HepG2 (cell line): ENCODE measurements at regions not wholly inside any gene's neighbourhood (a gene's known extent, or its start where the extent isn't known, plus 50 kb on each side); places are given as distances from the start of the nearest gene placed in this dataset.
A peak's percentile ranks its signal among the peaks of the same experiment; 100 is the strongest.

ENCODE experiments used
- ATAC-seq: fragments of 200-7000 bp; cut with Tn5 transposase; 3 replicates; pipeline ENCODE4 v1.9.1; 2020; ENCODE audit warnings: mild to moderate bottlenecking, moderate library complexity
- BruUV-seq: library from RNA; stranded (reverse); fragments of 400-500 nt; replicated peaks from 2 replicates; lab custom pipeline; 2021; lab: Mats Ljungman, UMichigan
- CTCF ChIA-PET: fragments of 300-600 bp; formaldehyde crosslinking; extraction: SDS; loops from one replicate; lab custom pipeline; 2021; ENCODE audit warnings: low total read pairs, inconsistent platforms, low intra/inter-chr PET ratio; lab: Yijun Ruan, JAX
- POLR2A ChIA-PET: fragments of 350-600 bp; sonication (Branson Sonifier 250); formaldehyde crosslinking; loops from one replicate; lab custom pipeline; 2020; ENCODE audit warnings: antibody characterized with exemption, inconsistent platforms; lab: Yijun Ruan, JAX
- DNase-seq: peaks from one replicate; pipeline ENCODE4 v3.0.0-alpha.2; 2015; ENCODE audit warnings: low spot score
- FAIRE-seq: peaks from 3 replicates; lab custom pipeline; 2011; peaks lifted over from hg19 to GRCh38; lab: Jason Lieb, UNC
- H2AFZ ChIP-seq: one replicate; pipeline ENCODE4 v1.6.1; 2011; ENCODE audit warnings: low read length, inconsistent platforms
- H3K27ac ChIP-seq: fragments of 300-600 bp; 3 replicates; pipeline ENCODE4 v1.8.0; 2011; ENCODE audit warnings: mixed run types, mild to moderate bottlenecking, mixed read lengths, low read length, inconsistent platforms; ENCODE audit not compliant: insufficient read depth; ENCODE audit errors: extremely low read length
- H3K27me3 ChIP-seq, 2 experiments: fragments of 200-600 bp in 1 of 2; 2 replicates in 1 of 2; 3 replicates in 1 of 2; pipeline versions ENCODE4 v1.6.0 to v1.8.0; 2011; ENCODE audit warnings: low read length in 2 of 2, mild to moderate bottlenecking in 2 of 2, moderate library complexity in 2 of 2, inconsistent platforms in 1 of 2; ENCODE audit not compliant: insufficient read depth in 2 of 2, control insufficient read depth in 1 of 2
- H3K36me3 ChIP-seq, 2 experiments: fragments of 200-600 bp in 1 of 2; replicated peaks in 1 of 2; 2 replicates in 1 of 2; 3 replicates in 1 of 2; pipeline versions ENCODE4 v1.5.1 to v1.8.0; 2011; ENCODE audit warnings: low read length in 2 of 2, inconsistent platforms in 1 of 2; ENCODE audit not compliant: insufficient read depth in 2 of 2, control insufficient read depth in 1 of 2
- H3K4me1 ChIP-seq: 2 replicates; pipeline ENCODE4 v1.5.1; 2012; ENCODE audit warnings: low read length, inconsistent platforms; ENCODE audit not compliant: insufficient read depth
- H3K4me2 ChIP-seq: 2 replicates; pipeline ENCODE4 v1.6.0; 2011; ENCODE audit warnings: low read depth, low read length, inconsistent platforms
- H3K4me3 ChIP-seq, 3 experiments: fragments of 200-600 bp in 1 of 3; sonication (generic), shearing (Covaris generic) in 1 of 3; replicated peaks in 1 of 3; 2 replicates each; pipeline ENCODE4 v1.5.1; 2011 to 2016; ENCODE audit warnings: low read length in 3 of 3, inconsistent platforms in 2 of 3, low read depth in 2 of 3, mild to moderate bottlenecking in 2 of 3, control low read depth in 1 of 3, mixed read lengths in 1 of 3; ENCODE audit not compliant: insufficient read depth in 1 of 3
- H3K79me2 ChIP-seq: one replicate; pipeline ENCODE4 v1.6.1; 2011; ENCODE audit warnings: low read length, inconsistent platforms; ENCODE audit not compliant: insufficient read depth
- H3K9ac ChIP-seq: 2 replicates; pipeline ENCODE4 v1.6.0; 2011; ENCODE audit warnings: mild to moderate bottlenecking, low read depth, low read length, inconsistent platforms; ENCODE audit not compliant: insufficient read depth
- H3K9me3 ChIP-seq: 2 replicates; pipeline ENCODE4 v1.5.1; 2012; ENCODE audit warnings: mild to moderate bottlenecking, low read length
- H4K20me1 ChIP-seq: 2 replicates; pipeline ENCODE4 v1.6.0; 2011; ENCODE audit warnings: inconsistent platforms, mild to moderate bottlenecking, low read length, moderate library complexity; ENCODE audit not compliant: insufficient read depth
- ARNT2 ChIP-seq: sonication (generic); formaldehyde crosslinking; IDR thresholded peaks from 2 replicates; pipeline ENCODE4 v1.8.0; 2022; ENCODE audit warnings: mild to moderate bottlenecking, low read depth, missing genetic modification reagents, moderate library complexity
- FOXJ3 ChIP-seq: sonication (generic); formaldehyde crosslinking; IDR thresholded peaks from 2 replicates; pipeline ENCODE4 v1.4.0; 2020; ENCODE audit warnings: missing genetic modification reagents, mild to moderate bottlenecking, borderline replicate concordance
- WGBS: methylation state at CpG from one replicate; pipeline ENCODE4 v1.1.6; 2017; ENCODE audit warnings: low lambda C conversion rate; 5-methylcytosine and 5-hydroxymethylcytosine counted together
- in situ Hi-C: cut with HindIII; loops from 2 replicates; pipeline ENCODE4 v1.10.0; 2017; ENCODE audit warnings: low pct_unique_long_range_greater_than_20kb; ENCODE audit not compliant: extremely low pct_ligation_motif_present
- intact Hi-C: fragments of 100-400 bp; cut with micrococcal nuclease; formaldehyde crosslinking; loops from one replicate; pipeline ENCODE4 v1.10.0; 2022; ENCODE audit not compliant: unreplicated experiment
- TF ChIP-seq, protein P1 (sequence below): sonication (generic); formaldehyde crosslinking; IDR thresholded peaks from 2 replicates; pipeline ENCODE4 v1.9.0; 2021; ENCODE audit warnings: mild to moderate bottlenecking, missing genetic modification reagents
- TF ChIP-seq, protein P2 (sequence below): fragments of 450-650 bp; IDR thresholded peaks from 2 replicates; pipeline ENCODE4 v1.6.1; 2016

DNA sequence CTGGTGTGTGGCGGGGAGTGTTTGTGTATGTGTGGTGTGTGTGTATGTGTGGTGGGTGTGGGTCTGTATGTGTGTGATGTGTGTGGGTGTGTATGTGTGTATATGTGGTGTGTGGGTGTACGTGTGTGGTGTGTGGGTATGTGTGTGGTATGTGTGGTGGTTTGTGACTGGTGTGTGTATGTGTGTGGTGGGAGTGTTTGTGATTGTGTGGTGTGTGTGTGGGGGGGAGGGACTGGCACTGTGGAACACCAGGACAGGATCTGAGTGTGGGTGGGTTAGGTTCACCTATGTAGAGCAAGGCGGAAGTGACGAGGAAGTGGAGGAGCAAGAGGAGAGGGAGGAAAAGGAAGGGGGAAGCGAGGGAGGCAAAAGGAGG, 510.8 kb downstream of the SHQ1 start (continued):
- TF ChIP-seq, protein P1, sequence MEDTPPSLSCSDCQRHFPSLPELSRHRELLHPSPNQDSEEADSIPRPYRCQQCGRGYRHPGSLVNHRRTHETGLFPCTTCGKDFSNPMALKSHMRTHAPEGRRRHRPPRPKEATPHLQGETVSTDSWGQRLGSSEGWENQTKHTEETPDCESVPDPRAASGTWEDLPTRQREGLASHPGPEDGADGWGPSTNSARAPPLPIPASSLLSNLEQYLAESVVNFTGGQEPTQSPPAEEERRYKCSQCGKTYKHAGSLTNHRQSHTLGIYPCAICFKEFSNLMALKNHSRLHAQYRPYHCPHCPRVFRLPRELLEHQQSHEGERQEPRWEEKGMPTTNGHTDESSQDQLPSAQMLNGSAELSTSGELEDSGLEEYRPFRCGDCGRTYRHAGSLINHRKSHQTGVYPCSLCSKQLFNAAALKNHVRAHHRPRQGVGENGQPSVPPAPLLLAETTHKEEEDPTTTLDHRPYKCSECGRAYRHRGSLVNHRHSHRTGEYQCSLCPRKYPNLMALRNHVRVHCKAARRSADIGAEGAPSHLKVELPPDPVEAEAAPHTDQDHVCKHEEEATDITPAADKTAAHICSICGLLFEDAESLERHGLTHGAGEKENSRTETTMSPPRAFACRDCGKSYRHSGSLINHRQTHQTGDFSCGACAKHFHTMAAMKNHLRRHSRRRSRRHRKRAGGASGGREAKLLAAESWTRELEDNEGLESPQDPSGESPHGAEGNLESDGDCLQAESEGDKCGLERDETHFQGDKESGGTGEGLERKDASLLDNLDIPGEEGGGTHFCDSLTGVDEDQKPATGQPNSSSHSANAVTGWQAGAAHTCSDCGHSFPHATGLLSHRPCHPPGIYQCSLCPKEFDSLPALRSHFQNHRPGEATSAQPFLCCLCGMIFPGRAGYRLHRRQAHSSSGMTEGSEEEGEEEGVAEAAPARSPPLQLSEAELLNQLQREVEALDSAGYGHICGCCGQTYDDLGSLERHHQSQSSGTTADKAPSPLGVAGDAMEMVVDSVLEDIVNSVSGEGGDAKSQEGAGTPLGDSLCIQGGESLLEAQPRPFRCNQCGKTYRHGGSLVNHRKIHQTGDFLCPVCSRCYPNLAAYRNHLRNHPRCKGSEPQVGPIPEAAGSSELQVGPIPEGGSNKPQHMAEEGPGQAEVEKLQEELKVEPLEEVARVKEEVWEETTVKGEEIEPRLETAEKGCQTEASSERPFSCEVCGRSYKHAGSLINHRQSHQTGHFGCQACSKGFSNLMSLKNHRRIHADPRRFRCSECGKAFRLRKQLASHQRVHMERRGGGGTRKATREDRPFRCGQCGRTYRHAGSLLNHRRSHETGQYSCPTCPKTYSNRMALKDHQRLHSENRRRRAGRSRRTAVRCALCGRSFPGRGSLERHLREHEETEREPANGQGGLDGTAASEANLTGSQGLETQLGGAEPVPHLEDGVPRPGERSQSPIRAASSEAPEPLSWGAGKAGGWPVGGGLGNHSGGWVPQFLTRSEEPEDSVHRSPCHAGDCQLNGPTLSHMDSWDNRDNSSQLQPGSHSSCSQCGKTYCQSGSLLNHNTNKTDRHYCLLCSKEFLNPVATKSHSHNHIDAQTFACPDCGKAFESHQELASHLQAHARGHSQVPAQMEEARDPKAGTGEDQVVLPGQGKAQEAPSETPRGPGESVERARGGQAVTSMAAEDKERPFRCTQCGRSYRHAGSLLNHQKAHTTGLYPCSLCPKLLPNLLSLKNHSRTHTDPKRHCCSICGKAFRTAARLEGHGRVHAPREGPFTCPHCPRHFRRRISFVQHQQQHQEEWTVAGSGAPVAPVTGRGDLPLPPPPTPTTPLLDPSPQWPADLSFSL, result peak; percentile 92
- TF ChIP-seq ARNT2 (CRISPR knock-in tag), result no peak

DNA sequence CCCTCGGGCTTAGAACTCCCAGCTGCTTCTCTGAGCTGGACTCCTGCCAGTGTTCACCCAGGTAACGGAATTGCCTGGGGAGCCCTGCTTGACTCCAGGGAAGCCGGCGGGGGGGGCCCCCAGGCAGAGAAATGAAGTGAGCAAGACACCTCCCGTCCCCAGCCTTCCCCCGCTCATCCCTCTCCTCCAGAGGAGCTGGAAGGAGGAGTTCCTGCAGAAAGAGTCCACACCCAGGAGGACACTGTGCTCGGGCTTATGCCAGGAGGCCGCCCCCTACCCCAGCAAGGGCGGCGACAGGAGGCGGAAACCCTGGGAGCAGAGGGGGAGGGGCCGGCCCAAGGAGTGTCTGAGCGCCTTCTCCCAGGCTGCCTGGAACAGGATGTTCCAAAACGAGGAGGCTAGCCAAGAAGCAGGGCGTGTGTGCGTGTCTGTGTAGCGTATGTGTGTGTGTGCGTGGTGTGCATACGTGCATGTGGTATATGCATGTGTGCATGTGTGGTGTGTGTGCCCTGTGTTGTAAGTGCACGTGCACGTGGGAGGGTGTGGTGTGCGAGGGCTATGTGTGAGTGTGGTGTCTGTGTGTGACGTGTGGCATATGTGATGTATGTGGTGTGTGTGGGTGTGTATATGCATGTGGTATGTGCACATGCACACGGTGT, 511.3 kb downstream of the SHQ1 start:
- H2AFZ ChIP-seq, result no peak overlapping the region
- WGBS, result 57% methylated on average over 15 of the region's 24 CpGs
- DNase-seq, result no peak

More for the DNA sequence above, 511.3 kb downstream of the SHQ1 start:
- no peaks in the 10 kb centered on the region for H3K36me3 ChIP-seq
- no peak for TF ChIP-seq FOXJ3 (CRISPR knock-in tag)
- TF ChIP-seq, protein P2, sequence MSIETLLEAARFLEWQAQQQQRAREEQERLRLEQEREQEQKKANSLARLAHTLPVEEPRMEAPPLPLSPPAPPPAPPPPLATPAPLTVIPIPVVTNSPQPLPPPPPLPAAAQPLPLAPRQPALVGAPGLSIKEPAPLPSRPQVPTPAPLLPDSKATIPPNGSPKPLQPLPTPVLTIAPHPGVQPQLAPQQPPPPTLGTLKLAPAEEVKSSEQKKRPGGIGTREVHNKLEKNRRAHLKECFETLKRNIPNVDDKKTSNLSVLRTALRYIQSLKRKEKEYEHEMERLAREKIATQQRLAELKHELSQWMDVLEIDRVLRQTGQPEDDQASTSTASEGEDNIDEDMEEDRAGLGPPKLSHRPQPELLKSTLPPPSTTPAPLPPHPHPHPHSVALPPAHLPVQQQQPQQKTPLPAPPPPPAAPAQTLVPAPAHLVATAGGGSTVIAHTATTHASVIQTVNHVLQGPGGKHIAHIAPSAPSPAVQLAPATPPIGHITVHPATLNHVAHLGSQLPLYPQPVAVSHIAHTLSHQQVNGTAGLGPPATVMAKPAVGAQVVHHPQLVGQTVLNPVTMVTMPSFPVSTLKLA, result peak; percentile 85
- H3K4me2 ChIP-seq, result no peak overlapping the region
- in situ Hi-C loops (no loop called here), intact Hi-C loops (no loop called here)
- H3K27ac ChIP-seq, result no peak overlapping the region
- peak; percentile 10 for ATAC-seq
- H3K9me3 ChIP-seq, result no peaks in the 10 kb centered on the region
- BruUV-seq, result no TSS peak
- no peak overlapping the region for H3K9ac ChIP-seq
- FAIRE-seq, result peak; percentile 56
- H4K20me1 ChIP-seq, result no peaks in the 10 kb centered on the region
- POLR2A ChIA-PET, result no interaction called here
- peaks cover 0 to 5% of the 10 kb centered on the region in 2 experiments; a peak in 1 of 5 replicates for H3K27me3 ChIP-seq
- CTCF ChIA-PET, result no interaction called here
- 0 out of 2 replicates have a peak, but pooled peaks cover 7% of the 10 kb centered on the region for H3K4me1 ChIP-seq
- H3K4me3 ChIP-seq, result no peak overlapping the region; a peak in 1 of 6 replicates
- H3K79me2 ChIP-seq, result no peaks in the 10 kb centered on the region
